ENCODE measurements at regions not wholly inside any gene's neighbourhood (a gene's known extent, or its start where the extent isn't known, plus 50 kb on each side); places are given as distances from the start of the nearest gene placed in this dataset.
A peak's percentile ranks its signal among the peaks of the same experiment; 100 is the strongest.

GRCh38 chr6:94511502-94512088 is 1065.7 kb upstream of the MANEA start:
- DNase-seq = no peak

GRCh38 chr6:94510877-94511276 is 1066.5 kb upstream of the MANEA start:
- DNase-seq = no peak

- DNase-seq = peak in 1 of 2 donors; percentile 13
Measured at GRCh38 chr6:94501516-94501915, 1075.8 kb upstream of the MANEA start.

GRCh38 chr6:94498099-94498498 is 1078.7 kb upstream of the EPHA7 start:
- no peak for DNase-seq

- DNase-seq = no peak
Measured at GRCh38 chr6:94494500-94494899, 1075.1 kb upstream of the EPHA7 start.

GRCh38 chr6:94487371-94487770 is 1068.0 kb upstream of the EPHA7 start:
- no peak for DNase-seq

GRCh38 chr6:94478133-94479005 is 1059.0 kb upstream of the EPHA7 start:
- DNase-seq = no peak

- DNase-seq = no peak
Measured at GRCh38 chr6:94468830-94469229, 1049.5 kb upstream of the EPHA7 start.

GRCh38 chr6:94464018-94464510 is 1044.7 kb upstream of the EPHA7 start:
- DNase-seq = no peak

GRCh38 chr6:94463306-94463705 is 1043.9 kb upstream of the EPHA7 start:
- DNase-seq = no peak

GRCh38 chr6:94462231-94462630 is 1042.9 kb upstream of the EPHA7 start:
- no peak for DNase-seq

GRCh38 chr6:94456266-94456665 is 1036.9 kb upstream of the EPHA7 start:
- DNase-seq = no peak

GRCh38 chr6:94454231-94454630 is 1034.9 kb upstream of the EPHA7 start:
- no peak for DNase-seq

- no peak for DNase-seq
Measured at GRCh38 chr6:94446120-94446519, 1026.8 kb upstream of the EPHA7 start.

- no peak for DNase-seq
Measured at GRCh38 chr6:94443701-94444100, 1024.3 kb upstream of the EPHA7 start.

- DNase-seq = no peak
Measured at GRCh38 chr6:94424692-94425091, 1005.3 kb upstream of the EPHA7 start.

- no peak for DNase-seq
Measured at GRCh38 chr6:94417363-94417762, 998.0 kb upstream of the EPHA7 start.

- no peak for DNase-seq
Measured at GRCh38 chr6:94414041-94414440, 994.7 kb upstream of the EPHA7 start.

- DNase-seq = no peak
Measured at GRCh38 chr6:94401311-94401710, 982.0 kb upstream of the EPHA7 start.

- DNase-seq = no peak
Measured at GRCh38 chr6:94394822-94395221, 975.5 kb upstream of the EPHA7 start.

- DNase-seq = no peak
Measured at GRCh38 chr6:94389218-94389617, 969.9 kb upstream of the EPHA7 start.

- no peak for DNase-seq
Measured at GRCh38 chr6:94377835-94378234, 958.5 kb upstream of the EPHA7 start.

GRCh38 chr6:94376876-94377275 is 957.5 kb upstream of the EPHA7 start:
- DNase-seq = no peak

GRCh38 chr6:94372229-94372628 is 952.9 kb upstream of the EPHA7 start:
- no peak for DNase-seq
